ENCODE measurements at regions not wholly inside any gene's neighbourhood (a gene's known extent, or its start where the extent isn't known, plus 50 kb on each side); places are given as distances from the start of the nearest gene placed in this dataset.
A peak's percentile ranks its signal among the peaks of the same experiment; 100 is the strongest.

GRCh38 chr7:156445997-156446761 is 194.4 kb upstream of the RNF32 start:
- no peak for DNase-seq (ENCODE audit: low read depth)

GRCh38 chr7:156442516-156442915 is 198.1 kb upstream of the RNF32 start:
- TF ChIP-seq CTCF (IDR thresholded peaks at IDR 0.05; ENCODE audit: control insufficient read depth, extremely low read depth, insufficient read depth) = no peak
- no peak for DNase-seq (ENCODE audit: low read depth)
- H3K4me3 ChIP-seq (ENCODE audit: low read depth, low read length) = no peak overlapping the region

More at GRCh38 chr7:156445997-156446761, 194.4 kb upstream of the RNF32 start:
- H3K4me3 ChIP-seq (ENCODE audit: low read depth, low read length) = no peak overlapping the region
- TF ChIP-seq CTCF (IDR thresholded peaks at IDR 0.05; ENCODE audit: control insufficient read depth, extremely low read depth, insufficient read depth) = no peak

- TF ChIP-seq CTCF (IDR thresholded peaks at IDR 0.05; ENCODE audit: control insufficient read depth, extremely low read depth, insufficient read depth) = no peak
- no peak for DNase-seq (ENCODE audit: low read depth)
- no peak overlapping the region for H3K4me3 ChIP-seq (ENCODE audit: low read depth, low read length)
Observed at GRCh38 chr7:156440456-156440855, 200.1 kb upstream of the RNF32 start.

GRCh38 chr7:156438011-156438410 is 202.6 kb upstream of the RNF32 start:
- DNase-seq (ENCODE audit: low read depth) = peak; percentile 37
- no peak for TF ChIP-seq CTCF (IDR thresholded peaks at IDR 0.05; ENCODE audit: control insufficient read depth, extremely low read depth, insufficient read depth)
- H3K4me3 ChIP-seq (ENCODE audit: low read depth, low read length) = no peak overlapping the region

- no peak for TF ChIP-seq CTCF (IDR thresholded peaks at IDR 0.05; ENCODE audit: control insufficient read depth, extremely low read depth, insufficient read depth)
- DNase-seq (ENCODE audit: low read depth) = no peak
Observed at GRCh38 chr7:156437021-156437614, 203.5 kb upstream of the RNF32 start.

GRCh38 chr7:156435486-156436231 is 204.9 kb upstream of the RNF32 start:
- H3K4me3 ChIP-seq (ENCODE audit: low read depth, low read length) = no peak overlapping the region
- no peak for TF ChIP-seq CTCF (IDR thresholded peaks at IDR 0.05; ENCODE audit: control insufficient read depth, extremely low read depth, insufficient read depth)
- no peak for DNase-seq (ENCODE audit: low read depth)

More at GRCh38 chr7:156437021-156437614, 203.5 kb upstream of the RNF32 start:
- H3K4me3 ChIP-seq (ENCODE audit: low read depth, low read length) = no peak overlapping the region

Measured in LNCaP clone FGC (cell line).